Midbrain (tissue), 1 donor: ENCODE measurements at regions not wholly inside any gene's neighbourhood (a gene's known extent, or its start where the extent isn't known, plus 50 kb on each side); places are given as distances from the start of the nearest gene placed in this dataset.

Experiments used
- DNase-seq: peaks from one replicate; lab custom pipeline; 2025; lab: John Stamatoyannopoulos, UW

DNA sequence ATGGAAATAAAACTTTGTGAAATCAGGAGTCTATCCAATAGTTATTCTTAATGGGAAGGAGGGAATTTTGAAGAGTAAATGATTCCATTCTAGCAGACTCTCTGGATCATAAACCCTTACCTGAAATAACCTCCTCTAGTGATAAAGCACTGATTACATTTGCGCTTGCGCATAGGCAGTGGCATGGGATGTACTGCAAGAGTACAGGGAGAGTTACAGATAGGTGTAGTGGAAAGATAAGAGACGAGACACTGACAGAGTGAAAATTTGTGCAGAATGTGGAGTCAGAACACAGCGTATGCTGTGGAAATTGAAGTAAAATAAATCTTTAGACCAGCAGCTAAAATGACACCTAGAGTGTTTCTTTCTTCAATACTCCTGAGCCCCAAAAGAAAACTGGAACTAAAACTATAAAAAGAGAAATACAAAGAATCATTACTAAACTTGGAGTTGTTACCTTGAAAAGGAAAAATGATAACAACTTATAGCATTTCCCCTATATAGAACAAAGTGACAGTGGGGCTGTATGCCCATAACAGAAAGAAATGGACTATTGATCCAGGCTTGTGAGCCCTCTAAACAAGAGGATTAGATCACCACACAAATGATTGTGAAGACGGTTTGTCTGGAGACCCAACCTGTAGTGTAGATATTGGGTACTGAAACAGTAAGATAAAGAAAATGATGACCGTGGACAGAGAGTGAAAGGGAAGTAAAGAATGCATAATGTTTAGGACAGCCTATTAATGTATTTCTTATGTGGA is 1471.2 kb upstream of the NUDT12 start:
- no peak for DNase-seq

DNA sequence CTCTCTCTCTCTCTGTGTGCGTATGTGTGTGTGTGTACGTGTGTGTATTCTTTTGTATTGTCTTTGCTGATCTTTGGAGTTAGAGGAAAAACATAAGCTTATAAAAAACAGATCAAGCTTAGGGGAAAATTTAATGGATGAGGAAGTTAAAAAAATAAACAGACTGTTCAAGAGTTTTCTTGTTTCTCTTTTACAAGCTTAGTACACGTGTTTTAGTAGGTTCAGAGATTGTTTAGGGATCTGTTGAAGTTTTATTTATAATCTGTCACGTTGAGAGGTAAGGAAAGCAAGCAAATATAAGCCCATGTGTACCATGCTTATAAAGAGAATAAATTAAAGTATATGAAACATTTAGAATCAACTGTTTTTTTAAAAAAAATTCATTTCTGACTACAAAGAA is 1470.3 kb upstream of the NUDT12 start:
- no peak for DNase-seq

DNA sequence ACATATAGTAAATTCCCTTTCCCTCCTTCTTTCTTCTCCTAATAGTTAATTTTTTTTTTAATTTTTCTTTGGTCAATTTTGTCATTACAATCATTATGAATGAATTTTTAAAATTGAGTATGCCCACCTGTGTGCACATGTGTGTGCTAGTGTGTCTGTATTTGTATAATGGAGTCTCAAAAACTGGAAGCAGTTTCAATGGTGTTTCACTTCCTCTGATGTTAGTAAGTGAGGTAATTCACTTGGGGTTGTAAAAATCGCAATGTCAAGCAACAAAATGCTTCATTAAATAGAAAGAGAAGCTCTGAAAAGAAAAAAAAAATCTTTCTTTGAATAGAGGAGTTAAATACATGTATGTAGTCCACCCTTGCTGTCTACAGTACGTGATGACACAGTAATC is 1467.6 kb upstream of the NUDT12 start:
- DNase-seq = no peak

GRCh38 chr5:105015098-105015497 is 1452.5 kb upstream of the NUDT12 start:
- no peak for DNase-seq

DNA sequence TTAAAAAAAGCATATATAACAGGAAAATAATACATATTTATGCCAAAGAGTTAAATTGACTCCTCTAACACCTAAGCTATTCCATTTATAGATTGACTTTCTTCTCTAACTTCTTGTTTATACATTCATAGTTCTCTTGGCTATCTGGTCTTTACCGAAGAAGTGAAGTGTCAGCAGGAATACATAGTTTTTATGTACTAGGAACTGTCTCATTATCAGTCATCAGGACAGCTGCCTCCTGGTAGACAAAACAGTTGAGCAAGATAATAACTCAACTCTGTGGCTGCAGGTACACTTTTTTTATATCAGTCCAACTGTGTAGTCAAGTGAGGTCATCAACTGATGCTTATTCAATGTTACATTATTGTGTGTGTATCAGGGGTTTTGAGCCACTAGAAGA is 1436.0 kb upstream of the NUDT12 start:
- DNase-seq = no peak

DNA sequence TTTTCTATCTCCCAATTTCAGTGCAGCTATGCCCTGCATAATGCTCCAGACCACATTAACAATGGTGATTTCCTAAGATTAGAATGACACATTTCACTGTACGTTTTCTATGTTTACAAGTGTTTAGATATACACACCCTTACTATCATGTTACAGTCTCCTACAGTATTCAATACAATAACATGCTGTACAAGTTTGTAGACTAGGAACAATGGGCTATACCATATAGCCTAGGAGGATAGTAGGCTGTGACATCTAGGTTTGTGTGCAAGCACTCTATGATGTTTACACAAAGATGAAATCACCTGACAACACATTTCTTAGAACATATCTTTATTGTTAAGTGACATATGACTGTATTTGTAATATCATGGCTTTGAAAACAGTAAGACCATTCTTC is 1435.6 kb upstream of the NUDT12 start:
- no peak for DNase-seq

- DNase-seq = no peak
These were observed 1424.5 kb upstream of the NUDT12 start for GRCh38 chr5:104987074-104987473.

- no peak for DNase-seq
These were observed 1414.9 kb upstream of the NUDT12 start for GRCh38 chr5:104977529-104977928.

DNA sequence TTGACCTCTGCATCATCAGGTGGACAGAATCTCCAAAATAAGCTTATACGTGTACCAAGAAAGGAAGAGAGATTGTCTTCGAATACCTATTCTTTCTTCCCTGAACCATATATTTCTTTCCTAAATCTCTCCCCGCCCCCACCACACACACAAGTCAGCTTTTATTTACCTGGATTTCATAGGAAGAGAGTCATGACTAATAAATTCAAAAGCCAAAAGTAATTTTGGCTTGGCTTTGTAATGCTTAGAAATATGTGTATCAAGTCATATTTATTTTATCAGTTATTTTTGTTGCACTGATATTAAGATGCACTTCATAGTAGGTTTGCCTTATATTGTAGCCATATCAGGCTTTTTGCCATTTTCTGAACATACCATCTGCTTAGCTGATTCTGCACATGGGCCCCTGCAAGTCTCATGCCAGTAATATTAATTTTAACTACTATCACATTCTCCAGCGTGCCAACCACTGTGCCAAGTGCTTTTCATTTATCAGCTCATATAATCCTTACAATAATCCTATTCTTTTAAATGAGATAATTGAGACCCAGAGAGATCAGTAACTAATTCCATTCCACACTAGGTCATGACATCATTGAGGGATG is 1405.3 kb upstream of the NUDT12 start:
- no peak for DNase-seq

DNA sequence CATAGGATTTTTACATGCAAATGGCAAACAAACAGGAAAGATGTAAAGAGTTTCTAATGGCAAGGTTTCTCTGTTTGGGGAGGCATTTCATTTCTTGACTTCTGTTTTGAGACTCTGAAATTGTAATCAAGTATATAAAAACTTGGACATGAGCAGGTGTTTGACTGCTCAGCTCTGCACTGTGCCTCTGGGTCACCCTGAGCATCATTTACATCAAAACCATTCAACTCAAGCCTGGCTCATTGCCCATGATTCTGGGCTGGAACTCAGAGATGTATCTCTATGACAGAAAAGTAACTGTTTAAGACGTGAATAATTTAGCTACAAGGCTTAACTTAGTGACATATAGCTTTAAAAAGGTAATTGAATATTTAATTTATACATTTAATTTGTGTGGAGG is 1402.4 kb upstream of the NUDT12 start:
- no peak for DNase-seq

- DNase-seq = no peak
These were observed 1392.9 kb upstream of the NUDT12 start for GRCh38 chr5:104955479-104955878.

DNA sequence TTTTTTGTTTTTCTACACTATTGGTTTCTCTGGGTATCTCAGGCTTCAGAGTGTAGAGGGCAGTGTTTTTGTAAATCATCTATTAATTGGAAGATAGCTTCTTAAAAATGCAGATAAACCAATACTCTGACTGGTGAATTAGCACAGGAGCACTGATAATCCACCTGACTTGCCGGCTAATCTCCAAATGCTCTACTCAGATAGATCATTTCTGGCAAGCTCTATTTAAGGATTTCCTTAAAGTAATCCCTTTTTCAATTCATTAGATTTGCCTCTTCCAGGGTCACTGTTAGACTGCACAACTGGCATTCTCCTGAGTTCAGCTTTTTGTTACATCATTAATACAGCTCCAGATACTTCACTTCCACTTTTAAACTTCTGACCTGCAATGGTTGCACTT is 1390.3 kb upstream of the NUDT12 start:
- DNase-seq = no peak

DNA sequence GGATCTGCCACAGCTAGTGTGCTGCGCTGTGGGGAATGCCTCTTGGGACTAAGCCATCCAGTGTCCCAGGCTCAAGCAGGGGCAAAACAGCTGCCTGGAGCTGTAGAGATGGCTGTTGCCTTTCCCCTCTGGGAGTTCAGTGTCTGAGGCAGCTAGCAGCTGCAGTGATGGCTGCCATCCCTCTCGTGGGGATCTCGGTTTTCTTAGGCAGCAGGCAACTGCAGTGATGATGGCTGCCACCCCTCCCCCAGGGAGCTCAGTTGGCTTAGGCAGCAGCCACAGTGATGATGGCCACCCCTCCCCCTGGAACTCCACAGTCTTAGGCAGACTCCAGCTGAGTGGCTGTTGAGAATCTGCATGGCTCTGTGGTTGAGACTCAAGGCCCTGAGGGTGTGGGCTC is 1389.2 kb upstream of the NUDT12 start:
- no peak for DNase-seq

DNA sequence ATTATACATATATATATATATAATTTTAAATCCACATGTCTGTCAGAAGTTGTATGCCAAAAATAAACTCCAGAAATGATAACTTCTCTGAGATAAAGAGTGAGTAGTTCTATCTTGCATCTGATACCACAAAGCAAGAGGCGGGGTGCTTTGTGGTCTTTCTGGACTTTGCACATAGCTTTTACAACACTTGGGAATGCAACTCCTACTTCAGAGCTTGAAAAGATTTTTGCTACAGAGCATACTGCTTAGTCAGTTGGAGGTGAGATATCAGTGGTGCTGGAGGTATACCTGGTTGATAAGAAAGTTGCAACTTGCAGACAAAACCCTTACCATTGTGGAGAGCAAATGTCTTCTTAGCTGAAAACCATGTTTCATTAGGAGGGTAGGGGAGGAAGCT is 1384.5 kb upstream of the NUDT12 start:
- no peak for DNase-seq

DNA sequence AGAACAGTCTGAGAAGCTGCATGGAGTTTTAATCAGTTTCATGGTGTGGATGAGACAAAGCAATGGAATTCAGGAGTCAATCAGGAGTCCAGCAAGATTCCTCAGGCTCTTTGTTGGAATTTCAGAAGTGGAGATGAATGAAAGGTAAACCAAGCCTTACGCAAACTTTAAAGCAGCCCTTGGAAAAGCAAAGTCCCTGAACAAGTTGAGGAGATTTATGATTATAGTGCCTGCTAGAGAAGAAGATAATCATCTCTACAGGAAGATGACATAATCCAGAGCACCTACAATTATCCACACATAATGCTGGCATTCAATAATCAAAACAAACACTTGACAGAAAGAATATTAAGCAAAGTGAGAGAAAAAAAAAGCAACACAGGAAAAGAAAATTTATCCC is 1380.1 kb upstream of the NUDT12 start:
- no peak for DNase-seq

GRCh38 chr5:104941030-104941645 is 1378.5 kb upstream of the NUDT12 start:
- no peak for DNase-seq

DNA sequence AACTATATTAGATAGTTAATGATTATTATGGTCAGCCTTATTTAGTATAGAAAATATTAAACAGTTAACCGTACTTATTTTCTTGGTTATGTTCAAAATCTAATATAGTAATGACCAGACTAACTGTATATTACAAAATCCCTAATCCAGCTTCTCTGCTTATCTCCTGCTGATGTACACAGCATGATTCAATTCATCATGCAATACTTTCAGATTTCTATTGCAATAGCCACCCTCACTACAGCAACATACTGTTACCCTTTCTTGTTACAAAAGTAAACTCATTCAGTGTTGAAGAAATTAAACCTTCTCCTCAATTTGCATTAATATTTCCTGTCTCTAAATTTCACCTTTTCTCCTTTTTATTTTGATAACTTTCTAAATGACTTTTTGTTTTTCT is 1375.0 kb upstream of the NUDT12 start:
- no peak for DNase-seq

DNA sequence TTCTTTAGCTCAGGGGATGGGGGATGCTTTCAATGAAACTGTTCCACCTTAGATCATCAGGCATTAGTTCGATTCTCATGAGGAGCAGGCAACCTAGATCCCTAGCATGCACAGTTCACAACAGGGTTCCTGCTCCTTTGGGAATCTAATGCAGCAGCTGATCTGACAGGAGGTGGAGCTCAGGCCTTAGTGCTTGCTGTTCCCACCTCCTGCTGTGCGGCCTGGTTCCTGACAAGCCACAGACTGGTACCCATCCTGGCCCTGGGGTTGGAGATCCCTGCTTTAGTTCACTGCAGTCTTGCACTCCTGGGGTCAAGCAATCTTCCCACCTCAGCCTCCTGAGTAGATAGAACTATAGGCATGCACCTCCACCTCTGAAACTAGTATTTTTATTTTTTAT is 1369.8 kb upstream of the NUDT12 start:
- no peak for DNase-seq

DNA sequence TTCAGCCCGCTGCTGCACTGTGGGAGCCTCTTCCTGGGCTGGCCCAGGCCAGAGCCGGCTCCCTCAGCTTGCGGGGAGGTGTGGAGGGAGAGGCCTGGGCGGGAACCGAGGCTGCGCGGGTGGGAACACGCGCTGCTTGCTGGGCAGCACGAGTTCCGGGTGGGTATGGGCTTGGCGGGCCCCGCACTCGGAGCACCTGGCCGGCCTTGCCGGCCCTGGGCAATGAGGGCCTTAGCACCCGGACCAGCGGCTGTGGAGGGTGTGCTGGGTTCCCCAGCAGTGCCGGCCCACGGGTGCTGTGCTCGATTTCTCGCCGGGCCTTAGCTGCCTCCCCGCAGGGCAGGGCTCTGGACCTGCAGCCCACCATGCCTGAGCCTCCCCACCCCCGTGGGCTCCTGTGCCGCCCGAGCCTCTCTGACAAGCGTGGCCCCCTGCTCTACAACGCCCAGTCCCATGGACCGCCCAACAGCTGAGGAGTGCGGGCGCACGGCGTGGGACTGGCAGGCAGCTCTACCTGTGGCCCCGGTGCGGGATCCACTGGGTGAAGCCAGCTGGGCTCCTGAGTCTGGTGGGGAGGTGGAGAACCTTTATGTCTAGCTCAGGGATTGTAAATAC is 1366.4 kb upstream of the NUDT12 start:
- DNase-seq = no peak

DNA sequence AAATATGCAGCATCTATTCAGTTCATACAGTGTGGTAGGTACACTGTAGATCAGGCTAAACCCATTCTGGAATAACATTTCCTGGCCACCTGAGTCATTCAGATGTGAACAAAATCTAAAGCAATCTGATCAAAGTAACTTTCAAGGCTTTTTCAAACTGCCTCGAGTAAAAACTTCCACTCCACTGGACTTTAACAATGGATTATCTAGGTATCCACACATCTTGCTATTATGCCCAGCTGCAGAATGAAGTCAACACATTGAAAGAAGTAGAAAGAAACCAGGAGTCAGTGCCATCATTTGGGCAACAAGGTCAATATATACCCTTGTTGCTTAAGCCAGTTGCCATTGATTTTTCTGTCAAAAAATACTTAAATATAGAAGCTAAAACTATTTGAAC is 1352.6 kb upstream of the NUDT12 start:
- DNase-seq = no peak

GRCh38 chr5:104914536-104915070 is 1352.0 kb upstream of the NUDT12 start:
- no peak for DNase-seq

GRCh38 chr5:104913841-104914281 is 1351.3 kb upstream of the NUDT12 start:
- DNase-seq = no peak

DNA sequence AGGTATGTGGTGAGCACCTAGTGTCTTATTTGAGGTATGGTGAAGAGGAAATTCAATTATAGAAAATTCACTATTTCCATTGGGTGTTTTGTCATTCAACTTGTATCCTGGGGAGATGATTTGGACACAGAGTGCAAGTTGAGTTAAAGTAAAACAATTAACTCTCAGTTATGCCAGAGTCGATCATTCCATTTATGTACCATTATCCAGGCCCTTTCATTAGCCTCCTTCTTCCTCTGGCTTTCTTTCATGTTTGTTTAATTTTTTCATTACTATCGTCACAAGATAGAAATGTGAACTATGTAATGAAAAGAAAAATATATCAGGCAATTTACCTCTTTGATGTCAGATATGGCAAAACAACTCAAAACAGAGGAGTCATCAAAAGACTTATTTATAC is 1347.2 kb upstream of the NUDT12 start:
- DNase-seq = no peak
